Body of pancreas (tissue), 4 donors: ENCODE measurements at regions not wholly inside any gene's neighbourhood (a gene's known extent, or its start where the extent isn't known, plus 50 kb on each side); places are given as distances from the start of the nearest gene placed in this dataset.

Experiments
- CTCF ChIP-seq, 7 experiments: fragments of 450-650 bp in 4 of 7; fragments of 200-600 bp in 3 of 7; sonication (generic) in 3 of 7; IDR thresholded peaks; one replicate each; pipeline ENCODE4 v1.5.1; 2016 to 2019; ENCODE audit warnings: antibody characterized with exemption in 7 of 7
- POLR2A ChIP-seq, 3 donors: fragments of 450-650 bp; IDR thresholded peaks; one replicate each; pipeline ENCODE4 v1.6.1; 2016; ENCODE audit warnings: antibody characterized with exemption in 3 of 3, mild to moderate bottlenecking in 2 of 3

- TF ChIP-seq CTCF (IDR thresholded peaks at IDR 0.05): no peak
- TF ChIP-seq POLR2A (IDR thresholded peaks at IDR 0.05): no peak
Measured at GRCh38 chr4:14379183-14379582, 623.1 kb upstream of the CPEB2 start.
